ENCODE measurements at regions not wholly inside any gene's neighbourhood (a gene's known extent, or its start where the extent isn't known, plus 50 kb on each side); places are given as distances from the start of the nearest gene placed in this dataset.

GRCh38 chr7:13797545-13797944, 191.9 kb downstream of the ETV1 start:
- ChIA-PET POLR2A (no interaction called here), RAD21 (ENCODE audit: low non-redundant PET in 1 of 2, low total read pairs in 2 of 2, uncharacterized antibody in 2 of 2, unreplicated experiment in 2 of 2) (no interaction called here), CTCF (no interaction called here)
- ATAC-seq (no peak), DNase-seq (ENCODE audit: low read depth, low spot score) (no peak)
- no peaks in the 10 kb centered on the region for H3K36me3 ChIP-seq (ENCODE audit: control insufficient read depth in 1 of 2, insufficient read depth in 2 of 2, low read length in 2 of 2)
- no TSS peak for BruUV-seq (replicated peaks)
- H3K9me2 ChIP-seq (ENCODE audit: insufficient read depth), result no peaks in the 10 kb centered on the region
- H2AFZ ChIP-seq (ENCODE audit: low read depth, low read length, poor library complexity, severe bottlenecking), result no peak overlapping the region
- no peaks in the 10 kb centered on the region for H3K79me2 ChIP-seq (ENCODE audit: insufficient read depth, low read length)
- no peak overlapping the region for H3K4me3 ChIP-seq (replicated peaks in 1 of 2; ENCODE audit: low read depth in 1 of 2, low read length in 2 of 2)
- H3K27ac ChIP-seq (ENCODE audit: low read depth, low read length), result no peak overlapping the region
- TF ChIP-seq MAX (IDR thresholded peaks at IDR 0.05) (no peak), RAD21 (IDR thresholded peaks at IDR 0.05; ENCODE audit: low read depth) (no peak), POLR2A (IDR thresholded peaks at IDR 0.05; ENCODE audit: borderline replicate concordance, extremely low read depth, insufficient read depth, insufficient read length) (no peak), ELF1 (IDR thresholded peaks at IDR 0.05; ENCODE audit: borderline replicate concordance, low read depth) (no peak), FOSL1 (IDR thresholded peaks at IDR 0.05; ENCODE audit: low read depth) (no peak), REST (IDR thresholded peaks at IDR 0.05; ENCODE audit: low read depth) (no peak), ZNF274 (IDR thresholded peaks at IDR 0.05; ENCODE audit: low read depth, low read length) (no peak), ATF3 (IDR thresholded peaks at IDR 0.05) (no peak), EZH2phosphoT487 (IDR thresholded peaks at IDR 0.05; ENCODE audit: borderline replicate concordance) (no peak), TCF7L2 (IDR thresholded peaks at IDR 0.05; ENCODE audit: borderline replicate concordance, extremely low read depth, insufficient read depth, insufficient read length) (no peak)
- H3K9me3 ChIP-seq (ENCODE audit: control insufficient read depth in 1 of 2, insufficient read depth in 1 of 2, low read depth in 1 of 2, low read length in 2 of 2), result no peaks in the 10 kb centered on the region
- no peak overlapping the region for H3K9ac ChIP-seq (ENCODE audit: low read length)
- intact Hi-C loops (cut with micrococcal nuclease), result no loop called here
- H3K27me3 ChIP-seq (ENCODE audit: insufficient read depth, low read length), result no peaks in the 10 kb centered on the region
- no peaks in the 10 kb centered on the region for H4K20me1 ChIP-seq (ENCODE audit: insufficient read depth)
- no peaks in the 10 kb centered on the region for H3K4me1 ChIP-seq (ENCODE audit: control insufficient read depth in 1 of 2, insufficient read depth in 2 of 2, low read length in 2 of 2)
- H3K4me2 ChIP-seq (ENCODE audit: low read length), result no peak overlapping the region

Measured in HCT116 (cell line).